ENCODE measurements at regions not wholly inside any gene's neighbourhood (a gene's known extent, or its start where the extent isn't known, plus 50 kb on each side); places are given as distances from the start of the nearest gene placed in this dataset.
A peak's percentile ranks its signal among the peaks of the same experiment; 100 is the strongest.

DNA sequence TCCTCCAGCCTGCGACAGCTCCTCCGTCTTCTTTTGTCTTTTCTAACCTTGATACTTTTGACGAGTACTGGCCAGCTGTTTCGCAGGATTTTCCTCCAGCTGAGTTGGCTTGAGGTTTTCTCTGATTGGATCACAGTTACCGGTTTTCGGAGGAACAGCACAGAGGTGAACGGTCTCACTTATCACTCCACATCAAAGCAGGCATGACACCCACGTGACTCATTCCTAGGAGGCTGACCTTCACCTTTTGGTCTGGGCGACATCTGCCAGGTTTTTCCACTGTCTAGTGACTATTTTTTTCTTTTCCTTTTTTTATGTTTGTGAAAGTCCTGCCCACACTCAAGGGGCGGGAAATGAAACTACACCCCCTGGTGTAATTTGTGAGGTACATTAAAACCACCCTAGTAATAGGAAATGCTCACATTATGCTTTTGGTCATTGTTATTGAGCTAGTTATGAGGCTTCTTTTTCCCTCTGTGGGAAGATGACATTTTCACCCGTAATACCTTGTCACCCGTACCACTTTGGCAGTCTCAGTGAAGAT is 319.2 kb downstream of the GADD45G start:
- DNase-seq = no peak

DNA sequence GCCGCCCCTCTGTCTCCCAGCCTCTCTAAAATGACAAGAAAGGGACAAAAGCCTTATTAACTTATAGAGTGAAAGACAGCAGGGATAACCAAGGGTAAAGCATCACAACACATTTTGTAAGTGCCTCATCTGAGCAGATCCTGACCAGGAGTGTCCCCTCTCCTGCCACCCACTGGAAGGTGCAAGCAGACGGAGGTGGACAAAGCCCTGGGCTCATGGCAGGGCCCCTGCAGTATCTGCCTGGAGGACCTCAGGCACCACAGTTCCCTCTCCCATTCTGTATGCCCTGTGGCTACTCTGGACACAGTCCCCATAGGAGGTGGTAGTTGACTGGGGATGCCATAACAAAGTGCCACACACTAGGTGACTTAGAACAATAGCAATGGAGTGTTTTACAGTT is 319.8 kb downstream of the GADD45G start:
- no peak for DNase-seq

DNA sequence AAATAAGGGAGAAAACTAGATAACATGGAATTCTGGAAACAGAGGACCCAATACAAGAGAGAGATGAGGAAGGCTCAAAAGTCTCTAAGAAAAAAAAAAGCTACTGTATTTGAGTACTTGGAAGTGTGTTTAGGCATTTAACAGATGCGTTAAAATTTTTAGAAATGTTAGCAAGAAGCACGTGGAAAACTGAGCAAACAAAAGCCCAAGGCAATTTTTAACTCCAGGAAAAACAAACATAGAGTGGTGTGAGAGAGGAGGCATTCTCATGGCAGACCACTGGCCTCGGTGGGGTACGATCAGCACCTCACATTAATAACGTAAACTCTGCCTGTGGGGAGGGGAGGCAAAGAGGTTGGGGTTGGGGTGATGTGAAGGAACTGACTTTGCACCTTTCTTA is 321.4 kb downstream of the GADD45G start:
- DNase-seq = no peak

DNA sequence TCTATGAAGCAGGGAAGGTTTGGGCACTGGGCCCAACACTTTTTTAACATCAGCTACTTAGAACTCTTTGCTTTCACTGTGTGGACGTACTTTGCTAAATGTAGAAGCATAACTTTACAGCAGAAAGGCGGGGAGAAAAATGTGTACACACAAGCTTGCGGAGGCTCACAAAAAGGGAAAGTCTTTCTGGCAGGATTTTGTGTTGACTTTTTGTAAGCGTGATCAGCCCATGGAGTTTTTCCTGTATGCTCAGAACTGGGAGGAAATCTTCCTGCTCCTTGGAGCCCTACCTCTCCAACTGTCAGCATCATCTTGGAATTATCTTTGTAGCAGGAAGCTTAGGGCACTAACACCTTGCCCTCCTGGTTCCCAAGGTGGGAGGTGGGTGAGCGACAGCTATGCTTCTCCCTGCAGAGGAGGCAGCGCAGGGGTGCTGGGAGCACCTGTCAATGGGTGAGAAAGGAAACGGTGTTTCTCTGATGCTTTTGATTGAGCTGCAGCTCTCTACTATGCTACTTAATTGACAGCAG is 321.9 kb downstream of the GADD45G start:
- no peak for DNase-seq

DNA sequence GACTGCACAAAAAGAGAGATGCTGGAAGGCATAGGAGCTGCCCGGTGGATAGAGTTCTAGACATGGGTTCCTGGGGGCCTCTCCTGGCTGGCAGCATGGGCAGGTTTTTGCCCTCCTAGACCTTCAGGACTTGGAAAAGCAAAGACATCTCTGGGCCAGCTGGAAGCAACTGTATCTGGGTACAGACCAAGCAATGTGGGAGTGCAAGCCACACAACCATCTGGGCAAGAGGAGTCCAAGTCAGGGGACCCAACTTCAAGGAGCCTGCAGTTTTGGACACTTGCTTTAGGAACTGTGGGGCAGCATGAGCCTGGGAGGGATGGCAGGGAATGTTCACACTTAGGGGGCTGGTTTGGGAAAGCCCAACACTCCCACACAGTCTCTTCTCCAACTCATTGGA is 323.3 kb downstream of the GADD45G start:
- DNase-seq = no peak

DNA sequence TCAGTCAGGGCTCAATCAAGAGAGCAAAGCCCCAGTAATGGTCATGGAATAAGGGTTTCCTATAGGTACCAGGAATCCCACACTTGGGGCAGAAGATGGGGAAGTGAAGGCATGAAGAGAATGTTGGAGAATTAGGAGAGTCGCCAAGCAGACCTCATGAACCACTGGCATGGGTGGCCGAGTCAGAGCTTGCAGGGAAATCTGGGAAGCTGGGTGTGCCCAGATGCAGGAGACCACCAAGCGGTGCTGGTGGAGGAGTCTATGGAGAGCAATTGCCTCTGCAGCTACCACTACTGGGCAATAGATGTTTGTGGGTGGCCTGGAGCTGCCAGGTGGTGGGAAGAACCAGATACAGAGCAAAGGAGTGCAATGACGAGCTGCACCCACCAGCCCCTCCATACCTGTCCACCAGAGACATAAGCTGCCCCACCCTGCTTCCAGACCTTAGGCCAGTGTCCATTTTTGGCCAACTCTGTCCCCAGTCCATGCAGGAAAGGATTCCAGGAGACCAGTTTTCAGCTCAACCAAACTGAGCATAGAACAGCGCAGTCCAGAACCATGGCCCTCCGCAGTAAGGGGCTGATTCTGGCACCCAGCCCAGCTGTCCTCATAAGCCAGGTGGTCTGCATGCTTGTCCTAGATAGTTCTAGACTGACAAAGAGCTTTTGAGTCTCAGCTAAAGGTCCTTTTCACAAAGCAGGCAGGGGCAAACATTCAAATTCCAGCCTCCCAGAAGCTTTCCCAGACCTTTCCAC is 323.9 kb downstream of the GADD45G start:
- no peak for DNase-seq

DNA sequence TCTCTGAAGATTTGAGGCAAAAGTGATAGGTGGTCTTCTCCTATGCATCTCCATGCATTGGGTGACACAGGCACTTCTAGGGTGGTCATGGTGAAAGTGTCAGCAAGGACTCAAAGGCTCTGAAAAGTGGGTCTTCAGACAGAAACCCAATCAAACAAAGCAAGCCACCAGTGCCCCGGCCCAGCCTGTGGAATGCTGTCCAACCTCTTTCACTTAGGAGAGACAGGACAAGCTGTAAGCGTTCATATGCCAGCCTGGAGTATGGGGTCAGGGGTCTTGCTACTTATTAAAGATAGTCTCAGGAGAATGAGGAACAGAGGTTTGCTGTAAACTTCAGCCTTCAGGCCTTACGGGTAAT is 324.5 kb downstream of the GADD45G start:
- no peak for DNase-seq

DNA sequence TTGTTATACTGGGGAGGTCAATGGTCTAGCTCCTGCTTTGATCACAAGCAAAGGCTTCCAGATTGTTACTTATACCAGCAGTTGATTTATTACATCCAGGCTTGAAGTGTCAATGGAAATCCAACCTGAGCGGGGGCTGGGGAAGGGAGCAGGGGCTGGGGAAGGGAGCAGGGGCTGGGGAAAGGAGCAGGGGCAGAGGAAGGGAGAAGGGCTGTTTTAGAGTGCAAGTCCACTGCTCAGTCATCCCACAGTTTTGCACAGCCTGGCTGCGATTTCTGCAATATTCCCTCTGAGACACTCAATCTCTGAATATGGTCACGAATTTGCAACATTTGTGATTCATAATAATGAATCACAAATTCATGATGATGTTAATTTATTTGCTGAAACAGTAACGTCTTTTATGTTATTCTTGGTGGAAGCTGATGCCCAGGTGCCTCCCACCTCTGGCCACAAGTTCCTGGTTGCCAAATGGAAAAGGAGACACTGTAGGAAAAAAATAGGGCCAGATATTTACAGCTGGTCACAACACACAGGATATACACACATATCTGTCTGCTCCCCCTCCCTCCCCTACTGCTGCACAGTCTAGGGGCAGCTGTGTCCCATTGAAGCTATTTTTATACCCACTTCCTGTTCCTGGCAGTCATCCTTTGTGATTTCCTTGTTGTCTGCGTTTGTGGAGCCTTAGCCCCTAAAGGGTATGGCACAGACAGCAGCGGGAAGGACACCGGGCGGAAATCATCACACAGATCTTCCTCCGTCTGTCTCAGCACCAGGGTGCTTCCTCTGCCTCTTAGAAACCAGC is 325.1 kb downstream of the GADD45G start:
- no peak for DNase-seq

DNA sequence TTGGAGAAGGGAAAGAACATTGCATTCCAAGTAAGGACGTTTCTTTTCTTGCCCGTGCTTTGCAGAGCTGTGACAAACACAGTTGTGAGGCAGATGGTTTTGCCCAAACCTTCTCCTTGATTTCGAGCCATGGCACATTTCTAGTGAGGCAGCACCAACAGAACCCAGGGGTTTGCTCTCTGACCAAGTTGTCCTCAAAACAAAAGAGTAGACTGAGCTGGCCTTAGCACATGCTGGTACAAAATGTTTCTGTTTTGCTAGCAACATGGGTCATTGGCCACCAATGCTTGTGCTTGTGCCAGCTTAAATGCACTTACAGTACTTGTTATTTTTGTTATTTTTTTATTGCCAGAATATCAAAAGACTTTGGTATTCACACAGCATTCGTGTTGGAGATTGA is 328.8 kb downstream of the GADD45G start:
- DNase-seq = no peak

DNA sequence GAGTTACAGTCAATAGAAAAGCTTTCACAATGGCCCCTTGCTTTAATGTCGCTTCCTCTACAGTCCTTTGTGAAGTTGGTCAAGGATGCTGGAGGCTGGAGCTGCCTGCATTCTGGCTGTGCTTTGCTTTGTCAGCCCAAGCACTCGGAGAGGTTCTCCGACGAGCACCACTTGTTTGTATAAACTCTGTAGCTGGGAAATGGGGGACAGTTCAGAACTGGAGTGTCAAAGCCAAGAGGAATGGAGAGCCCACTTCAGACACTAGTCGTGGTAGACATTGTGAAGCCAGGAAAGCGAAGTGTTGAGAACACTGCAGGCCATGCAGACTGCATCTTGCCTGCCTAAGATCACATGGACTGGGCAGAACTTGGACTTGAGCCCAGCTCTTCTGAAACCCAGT is 330.3 kb downstream of the GADD45G start:
- no peak for DNase-seq

DNA sequence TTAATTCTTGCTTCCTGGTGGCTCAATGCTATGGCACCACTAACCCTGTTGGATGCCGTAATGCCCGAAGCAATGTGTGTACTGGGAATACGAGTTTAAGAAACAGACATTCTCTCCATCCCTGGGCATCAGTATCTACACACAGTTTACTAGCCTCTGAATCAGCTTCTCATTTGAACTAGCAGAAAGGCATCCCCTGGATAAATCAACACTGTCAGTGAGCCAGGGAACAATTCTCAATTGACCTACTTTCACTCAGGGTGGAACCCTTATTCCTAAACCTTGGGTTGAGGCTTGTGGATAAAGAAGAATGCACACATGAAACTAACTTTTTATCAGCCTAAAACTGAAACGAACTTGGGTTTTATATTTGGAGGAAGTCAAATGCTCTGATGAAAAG is 331.0 kb downstream of the GADD45G start:
- DNase-seq = no peak

DNA sequence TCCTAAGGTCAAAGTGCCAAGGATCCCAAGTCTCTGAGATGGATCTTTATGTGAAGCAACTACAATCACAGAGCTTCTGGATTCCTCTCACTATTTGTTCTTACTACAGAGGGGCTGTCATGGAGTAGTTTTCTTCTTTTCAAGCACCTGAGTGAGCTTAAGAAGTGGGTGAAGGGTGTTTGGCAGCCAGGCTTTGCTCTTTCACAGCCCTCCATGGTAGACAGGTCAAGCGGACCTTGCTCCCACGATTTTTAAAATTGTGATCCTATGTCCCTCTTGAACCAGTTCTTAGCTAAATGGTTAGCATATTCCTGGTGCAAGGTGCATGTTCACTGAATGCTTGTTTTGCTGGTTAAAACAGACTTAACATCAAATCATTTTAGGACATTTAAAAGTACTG is 332.2 kb downstream of the GADD45G start:
- DNase-seq = no peak

DNA sequence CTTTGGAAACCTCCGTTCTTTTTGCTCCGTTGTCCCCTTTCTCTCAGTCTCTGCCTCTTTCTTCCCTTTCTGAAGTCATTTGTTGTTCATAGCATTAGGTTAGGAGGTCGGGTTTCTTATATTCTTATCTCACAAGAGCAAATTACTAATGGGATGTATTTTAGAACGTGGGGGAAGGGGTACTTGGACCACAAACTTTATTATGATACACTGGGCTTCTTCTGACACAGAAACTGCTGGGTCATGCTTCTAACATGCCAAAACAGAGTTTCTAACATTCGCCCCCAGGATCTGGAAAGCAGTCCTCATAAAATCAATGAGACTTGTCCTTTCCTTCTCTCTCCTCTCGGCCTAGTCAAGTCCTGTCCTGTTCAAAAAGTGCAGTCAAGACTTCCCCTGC is 334.4 kb downstream of the GADD45G start:
- DNase-seq = no peak

DNA sequence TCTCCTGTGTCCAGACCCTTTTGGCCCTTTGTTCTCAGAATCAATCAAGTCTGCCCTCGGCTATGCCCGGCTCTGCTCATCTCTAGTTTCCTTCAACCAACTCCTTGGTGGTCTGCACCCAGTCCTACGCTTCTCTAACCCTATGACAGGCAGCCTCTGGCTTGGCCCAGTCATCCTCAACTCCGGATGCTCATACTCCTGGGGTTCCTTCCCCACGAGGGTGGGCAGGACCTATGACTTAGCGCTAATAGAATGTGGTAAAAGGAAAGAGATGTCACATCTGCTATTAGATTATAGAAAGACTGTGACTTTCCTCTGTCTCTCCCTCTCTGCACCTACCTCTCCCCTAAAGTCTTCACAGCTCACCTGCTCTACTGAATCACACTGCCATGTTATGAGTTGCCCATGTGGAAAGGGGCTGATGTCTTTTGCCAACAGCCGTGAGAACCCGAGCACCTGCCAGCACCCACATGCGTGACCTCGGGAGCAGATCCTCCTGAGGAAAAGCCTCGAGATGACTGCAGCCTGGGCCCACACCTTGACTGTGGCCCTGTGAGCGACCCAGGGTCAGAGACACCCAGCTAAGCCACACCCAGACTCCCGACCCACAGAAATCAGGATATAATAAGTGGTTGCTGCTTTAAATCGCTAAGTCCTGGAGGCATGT is 334.9 kb downstream of the GADD45G start:
- DNase-seq = no peak

DNA sequence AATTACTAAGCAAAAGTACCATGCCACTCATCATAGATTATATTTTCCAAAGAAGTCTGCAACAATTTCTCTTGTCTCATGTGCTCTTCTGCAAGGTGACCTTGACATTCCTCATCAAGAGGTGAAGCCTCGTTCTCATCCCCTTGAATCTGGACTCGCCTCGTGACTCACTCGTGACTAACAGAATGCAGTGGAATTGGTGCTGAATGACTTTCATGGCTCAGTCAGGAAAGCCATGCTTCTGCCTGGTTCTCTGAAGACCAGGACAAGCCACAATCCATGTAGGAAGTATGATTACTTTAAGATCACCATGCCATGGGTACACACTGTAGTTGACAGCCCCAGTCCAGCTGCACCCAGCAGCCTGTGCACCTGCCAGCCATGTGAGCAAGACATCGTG is 335.8 kb downstream of the GADD45G start:
- DNase-seq = no peak

DNA sequence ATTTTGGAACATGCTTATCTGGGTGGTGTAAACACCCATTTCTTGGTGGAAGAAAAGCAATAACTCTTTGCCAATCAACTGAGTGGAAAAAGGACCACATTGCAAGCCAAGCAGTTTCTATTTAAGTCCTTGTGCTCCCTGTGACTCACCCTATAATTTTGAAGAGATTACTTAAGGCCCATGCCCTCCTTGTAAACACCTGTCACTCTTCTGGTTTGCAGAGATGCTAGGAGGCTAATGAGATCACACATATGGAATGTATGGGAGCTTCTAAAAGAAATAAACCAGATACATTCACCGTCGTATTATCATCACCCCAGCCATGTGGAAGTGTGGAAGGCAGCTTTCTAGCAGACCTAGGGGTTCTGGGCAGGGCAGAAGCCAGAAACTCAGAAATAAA is 337.1 kb downstream of the GADD45G start:
- DNase-seq = peak; percentile 45

DNA sequence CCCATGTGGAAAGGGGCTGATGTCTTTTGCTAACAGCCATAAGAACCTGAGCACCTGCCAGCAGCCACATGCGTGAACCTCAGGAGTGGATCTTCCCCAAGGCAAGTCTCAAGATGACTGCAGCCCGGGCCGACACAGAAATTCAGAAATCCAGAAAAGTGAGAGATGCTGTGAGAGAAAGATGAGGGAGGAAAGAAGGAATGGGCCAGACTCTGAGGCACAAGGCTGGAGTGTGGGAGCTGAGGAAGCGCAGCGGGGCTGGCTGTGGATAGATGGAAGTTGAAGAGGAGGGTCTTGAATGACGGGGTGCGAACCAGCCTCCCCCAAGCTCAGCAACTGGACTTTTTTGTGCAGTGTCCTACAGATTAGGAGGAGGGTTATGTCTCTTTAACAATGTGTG is 337.8 kb downstream of the GADD45G start:
- no peak for DNase-seq

DNA sequence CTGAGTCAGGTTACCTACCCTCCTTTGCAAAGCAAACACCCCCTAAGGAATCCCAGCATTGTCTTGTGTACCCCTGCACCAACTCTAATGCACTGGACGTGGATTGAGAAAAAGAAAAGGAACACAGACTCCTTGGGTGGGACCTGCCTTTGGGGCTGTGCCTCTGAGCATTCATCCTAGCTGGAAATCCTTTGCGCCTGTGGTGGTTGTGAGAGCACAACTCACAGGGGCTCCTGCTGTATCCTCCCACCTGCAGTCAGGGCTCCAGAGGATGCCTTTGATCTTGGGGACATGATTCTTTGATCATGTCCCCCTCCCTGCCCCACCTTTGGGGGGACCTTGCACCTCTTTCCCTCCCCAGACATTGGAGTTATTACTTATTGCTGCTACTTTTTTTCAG is 338.5 kb downstream of the GADD45G start:
- DNase-seq = no peak

DNA sequence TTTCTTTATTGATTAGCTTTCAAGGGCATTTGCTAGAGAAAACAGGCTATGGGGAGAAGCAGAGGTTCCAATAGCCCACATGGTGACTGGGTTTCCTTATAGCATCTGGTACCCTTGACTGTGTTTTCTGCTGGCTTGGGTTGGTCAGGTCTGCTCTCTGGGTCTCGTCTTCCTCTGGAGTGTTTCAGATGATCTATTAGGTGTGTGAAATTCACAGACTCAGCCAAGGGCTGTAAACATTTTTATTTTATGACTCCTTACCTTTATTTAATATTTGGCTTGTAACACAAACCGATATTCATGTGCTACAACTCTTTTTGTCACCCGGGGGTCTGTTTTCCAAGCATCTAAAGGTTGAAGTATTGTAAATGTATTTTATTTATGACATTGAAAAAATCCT is 338.9 kb downstream of the GADD45G start:
- no peak for DNase-seq

DNA sequence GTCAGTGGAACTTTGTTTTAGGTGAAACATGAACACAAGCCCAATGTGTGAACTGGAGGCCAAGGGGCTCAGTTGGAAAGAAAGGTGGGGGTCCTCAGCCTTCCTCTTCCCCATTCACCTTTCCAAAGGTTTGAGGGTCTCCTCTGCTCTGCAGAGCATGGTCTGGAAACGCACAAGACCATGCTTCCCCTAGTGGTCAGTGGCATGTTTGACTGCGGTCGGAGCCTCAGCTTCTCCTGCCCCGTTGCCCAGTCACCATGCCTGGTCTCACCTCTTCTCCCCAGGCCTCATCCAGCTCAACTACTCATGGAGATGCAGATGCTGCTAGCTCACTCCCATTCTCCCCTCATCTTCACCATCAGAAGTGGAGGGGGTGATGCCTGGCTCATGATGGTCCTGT is 340.3 kb downstream of the GADD45G start:
- no peak for DNase-seq

DNA sequence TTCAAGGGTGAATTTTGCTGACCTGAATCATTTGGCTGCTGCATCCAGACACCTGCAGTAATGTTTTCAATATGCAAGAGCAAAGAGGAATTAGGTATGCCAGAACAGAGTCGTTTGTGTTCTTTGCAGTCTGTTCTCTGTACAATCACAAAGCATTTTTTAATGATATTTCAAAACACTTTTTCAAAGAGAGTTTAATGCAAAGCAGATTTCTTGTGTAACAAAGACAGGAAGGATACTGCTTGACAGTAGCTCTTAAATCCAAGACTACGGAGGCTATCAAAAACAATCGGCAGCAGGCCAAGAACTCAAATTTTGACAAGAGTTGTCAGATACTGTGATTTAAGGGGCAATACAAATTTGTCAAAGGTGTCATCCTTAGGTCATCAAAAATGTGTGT is 341.9 kb downstream of the GADD45G start:
- no peak for DNase-seq

DNA sequence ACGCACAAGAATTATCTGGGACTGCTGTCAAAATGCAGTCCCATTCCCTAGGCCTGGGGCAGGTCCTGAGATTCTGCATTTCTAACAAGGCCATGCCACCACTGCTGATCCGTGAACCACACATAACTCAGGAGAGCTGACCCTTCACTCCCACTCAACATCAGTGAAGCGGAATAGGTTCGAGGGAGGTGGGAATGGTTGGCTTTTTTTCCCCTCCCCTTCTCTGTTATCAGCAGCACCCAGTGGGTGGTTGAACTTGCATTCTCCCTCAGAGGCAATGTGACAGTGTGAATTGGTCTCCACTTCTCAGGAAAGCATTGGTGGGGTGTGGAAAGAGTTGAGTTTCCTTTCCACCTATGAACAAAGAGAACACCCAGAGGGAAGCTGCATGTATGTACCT is 344.3 kb downstream of the GADD45G start:
- DNase-seq = no peak

DNA sequence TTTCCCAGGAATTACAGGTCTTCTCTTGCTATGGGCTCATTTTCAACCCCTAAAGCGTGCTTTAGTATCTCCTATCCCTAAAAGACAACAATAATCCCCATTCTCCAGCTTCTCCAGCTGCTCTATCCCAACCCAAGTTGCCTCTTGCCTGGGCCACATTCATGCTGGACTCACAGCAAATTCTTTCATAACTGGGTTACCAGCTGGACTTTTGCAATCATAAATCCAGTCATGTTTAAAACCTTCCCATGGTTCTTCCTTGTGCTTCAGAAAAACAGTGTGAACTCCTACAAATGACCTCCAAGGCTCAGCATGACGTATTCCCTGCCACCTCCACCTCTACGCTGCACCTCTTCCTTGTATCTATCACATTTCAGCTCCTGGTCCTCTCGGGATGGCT is 346.9 kb downstream of the GADD45G start:
- no peak for DNase-seq

DNA sequence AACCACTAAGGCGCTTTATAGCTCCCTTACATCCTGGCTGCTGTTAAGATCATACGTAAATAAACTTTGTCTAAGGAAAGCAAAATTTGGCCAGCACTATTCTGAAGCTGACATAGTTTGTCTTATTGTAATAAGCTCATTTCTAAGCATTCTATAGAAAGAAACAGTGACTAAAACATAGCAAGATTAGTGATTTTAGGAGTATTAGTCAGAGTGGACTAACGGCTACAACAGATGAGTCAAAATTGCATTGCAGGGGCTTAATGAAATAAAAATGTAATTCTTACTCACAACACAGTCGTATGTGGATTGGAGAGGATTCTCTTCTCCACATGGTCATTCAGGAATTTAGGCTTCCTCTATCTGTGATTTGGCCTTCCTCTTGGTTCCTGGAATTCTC is 347.6 kb downstream of the GADD45G start:
- DNase-seq = no peak

Measured in NCI-H187 treated with DMSO at 0.1 percent for 48 hours (cell line).